ENCODE measurements at regions not wholly inside any gene's neighbourhood (a gene's known extent, or its start where the extent isn't known, plus 50 kb on each side); places are given as distances from the start of the nearest gene placed in this dataset.

- TF ChIP-seq CTCF (IDR thresholded peaks at IDR 0.05) = no peak
- Histone ChIP-seq H3K4me3 (no peak overlapping the region), H3K27ac (no peak overlapping the region)
- no peak for DNase-seq (ENCODE audit: low spot score)
These were observed 568.2 kb downstream of the AJAP1 start for GRCh38 chr1:5222626-5223025.

- no peak for DNase-seq (ENCODE audit: low spot score)
- Histone ChIP-seq H3K4me3 (no peak overlapping the region), H3K27ac (no peak overlapping the region)
- TF ChIP-seq CTCF (IDR thresholded peaks at IDR 0.05) = no peak
These were observed 567.0 kb downstream of the AJAP1 start for GRCh38 chr1:5221451-5221850.

GRCh38 chr1:5220821-5221220 is 566.4 kb downstream of the AJAP1 start:
- DNase-seq (ENCODE audit: low spot score) = no peak
- H3K27ac ChIP-seq = no peak overlapping the region

DNA sequence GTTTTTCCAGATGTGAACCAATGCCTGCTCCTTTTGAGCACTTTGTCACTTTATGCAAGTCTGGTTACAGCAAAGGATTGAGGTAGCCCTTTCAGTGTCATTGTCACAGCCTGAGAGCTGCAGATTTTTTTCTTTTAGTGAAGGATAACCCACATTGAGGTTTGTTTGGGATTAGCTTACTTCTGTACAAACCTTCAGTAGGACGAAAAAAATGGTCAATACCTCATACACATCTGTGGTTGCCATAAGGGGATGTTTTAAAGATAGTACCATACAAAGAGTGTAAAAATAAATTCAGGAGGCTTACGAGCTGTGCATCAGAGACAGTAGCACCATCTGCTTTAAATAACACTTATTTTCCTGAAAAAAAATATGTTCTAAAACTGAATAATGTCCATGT is 566.0 kb downstream of the AJAP1 start:
- no peak overlapping the region for H3K27ac ChIP-seq
- DNase-seq (ENCODE audit: low spot score) = no peak
- TF ChIP-seq CTCF (IDR thresholded peaks at IDR 0.05) = no peak
- no peak overlapping the region for H3K4me3 ChIP-seq

More at GRCh38 chr1:5220821-5221220, 566.4 kb downstream of the AJAP1 start:
- no peak for TF ChIP-seq CTCF (IDR thresholded peaks at IDR 0.05)
- H3K4me3 ChIP-seq = no peak overlapping the region

DNA sequence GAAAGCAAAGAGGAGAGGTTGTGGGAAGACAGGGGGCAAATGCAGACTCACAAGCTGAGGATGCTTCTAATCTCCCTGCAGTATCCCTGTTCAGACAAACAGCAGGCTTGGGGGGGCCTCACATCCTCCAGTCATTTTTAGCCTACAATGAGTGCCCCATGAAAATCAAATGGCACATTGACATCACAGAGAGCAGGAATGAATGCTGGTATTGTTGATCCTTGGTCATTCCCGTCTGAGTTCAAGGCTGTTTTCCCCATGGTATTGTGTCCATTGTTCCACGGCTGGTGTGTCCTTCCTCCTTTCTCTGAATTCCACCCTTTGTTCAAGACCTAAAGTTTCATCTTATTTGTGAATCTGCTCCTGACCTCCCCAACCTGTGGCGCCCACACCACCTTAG is 545.6 kb downstream of the AJAP1 start:
- H3K27ac ChIP-seq = no peak overlapping the region
- H3K4me3 ChIP-seq = no peak overlapping the region
- TF ChIP-seq CTCF (IDR thresholded peaks at IDR 0.05) = no peak
- no peak for DNase-seq (ENCODE audit: low spot score)

DNA sequence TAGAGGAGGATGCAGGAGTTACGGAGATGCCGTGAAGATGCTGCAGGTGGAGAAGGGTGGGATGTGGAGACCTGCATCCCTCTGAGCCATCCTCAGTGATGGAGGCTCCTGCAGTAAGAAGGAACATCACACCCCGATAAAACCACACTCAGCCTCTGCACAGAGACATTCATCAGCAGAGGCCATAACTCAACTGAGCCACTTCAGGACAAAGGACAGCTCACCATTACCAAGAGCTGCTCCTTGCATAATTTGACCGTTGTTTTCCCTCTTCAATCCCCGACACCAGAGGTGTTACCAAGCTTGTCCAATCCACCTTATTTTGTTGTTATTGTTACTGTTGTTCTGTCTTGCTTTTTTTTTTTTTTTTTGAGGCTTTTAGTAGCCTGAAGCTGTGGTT is 543.9 kb downstream of the AJAP1 start:
- no peak for TF ChIP-seq CTCF (IDR thresholded peaks at IDR 0.05)
- H3K27ac ChIP-seq = no peak overlapping the region
- DNase-seq (ENCODE audit: low spot score) = no peak
- no peak overlapping the region for H3K4me3 ChIP-seq

- H3K27ac ChIP-seq = no peak overlapping the region
- no peak for TF ChIP-seq CTCF (IDR thresholded peaks at IDR 0.05)
- H3K4me3 ChIP-seq = no peak overlapping the region
- no peak for DNase-seq (ENCODE audit: low spot score)
These were observed 537.1 kb downstream of the AJAP1 start for GRCh38 chr1:5191470-5191869.
